ENCODE measurements at regions not wholly inside any gene's neighbourhood (a gene's known extent, or its start where the extent isn't known, plus 50 kb on each side); places are given as distances from the start of the nearest gene placed in this dataset.

DNA sequence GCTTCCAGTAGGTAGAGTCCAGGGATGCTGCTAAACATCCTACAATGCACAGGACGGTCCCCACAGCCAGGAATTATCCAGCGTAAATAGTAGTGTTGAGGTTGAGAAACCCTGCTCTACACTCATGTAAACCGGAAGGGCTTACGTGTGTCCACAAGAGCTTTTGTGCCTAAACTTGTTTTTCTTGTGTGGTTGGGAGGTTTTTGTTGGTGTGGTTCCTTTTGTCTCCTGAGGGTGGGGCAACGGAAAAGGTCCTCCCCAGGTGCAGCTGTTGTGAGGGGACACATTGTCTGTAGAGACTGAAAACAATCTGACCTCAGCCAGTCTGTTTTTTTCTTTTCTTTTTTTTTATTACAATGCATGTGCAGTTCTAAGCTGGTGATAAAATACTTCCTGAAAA, 72.7 kb upstream of the MGAT5 start:
- Histone ChIP-seq H3K4me2 (ENCODE audit: insufficient read depth, insufficient read length, low read length) (no peak overlapping the region), H3K27ac (ENCODE audit: insufficient read length, low read depth, low read length) (no peak overlapping the region), H2AK5ac (ENCODE audit: insufficient read length, low read length) (no peak overlapping the region), H3K4me1 (ENCODE audit: insufficient read depth, low read length) (peaks cover 8% of the 10 kb centered on the region; the same call in 1 of the 2 replicates), H3K23ac (ENCODE audit: insufficient read length, low read depth, low read length) (no peak overlapping the region), H3K56ac (ENCODE audit: insufficient read length, low read depth, low read length) (no peak overlapping the region), H3K14ac (ENCODE audit: insufficient read depth, low read length) (no peak overlapping the region), H3K4ac (ENCODE audit: low read depth, low read length) (no peak overlapping the region), H3K9me3 (ENCODE audit: control insufficient read depth, low read depth, low read length) (no peaks in the 10 kb centered on the region), H4K8ac (replicated peaks; ENCODE audit: insufficient read length, low read depth, low read length) (no peak overlapping the region), H3K9ac (ENCODE audit: extremely low read depth, insufficient read length, low read length) (no peak overlapping the region), H2BK12ac (ENCODE audit: insufficient read length, low read depth, low read length) (no peak overlapping the region), H2BK15ac (ENCODE audit: low read depth, low read length) (no peak overlapping the region), H3K23me2 (ENCODE audit: insufficient read length, low read depth, low read length, poor library complexity, severe bottlenecking) (no peaks in the 10 kb centered on the region), H4K91ac (ENCODE audit: insufficient read length, low read depth, low read length) (no peak overlapping the region), H4K20me1 (ENCODE audit: control insufficient read depth, insufficient read depth, insufficient read length) (no peaks in the 10 kb centered on the region), H2BK20ac (ENCODE audit: low read depth, low read length, poor library complexity, severe bottlenecking) (no peak overlapping the region), H2AFZ (ENCODE audit: low read length) (no peak overlapping the region), H3T11ph (ENCODE audit: low read length) (no peak overlapping the region), H4K5ac (ENCODE audit: insufficient read length, low read depth, low read length) (no peak overlapping the region), H3K18ac (ENCODE audit: insufficient read length, low read depth, low read length) (no peak overlapping the region), H3K79me2 (ENCODE audit: insufficient read depth, low read length) (no peaks in the 10 kb centered on the region; the same call in 1 of the 2 replicates), H3K27me3 (ENCODE audit: insufficient read depth, low read length) (no peaks in the 10 kb centered on the region), H2BK5ac (ENCODE audit: insufficient read length, low read length) (no peak overlapping the region), H3K79me1 (ENCODE audit: insufficient read depth, low read depth, low read length, poor library complexity, severe bottlenecking) (peaks cover 3% of the 10 kb centered on the region), H2BK120ac (ENCODE audit: low read depth, low read length, poor library complexity, severe bottlenecking) (no peak overlapping the region)
- H3K4me1 Mint-ChIP-seq: peaks cover 38 to 51% of the 10 kb centered on the region in 2 experiments
- H3K36me3 Mint-ChIP-seq (ENCODE audit: insufficient read depth in 1 of 3, low read depth in 3 of 3): peaks cover 0 to 6% (median 0%) of the 10 kb centered on the region in 3 experiments; a peak in 1 of 7 replicates
- H3K27ac Mint-ChIP-seq: no peak overlapping the region
- H3K4me3 Mint-ChIP-seq: no peak overlapping the region
- WGBS (ENCODE audit: extremely low coverage, insufficient read length, low lambda C conversion rate): no CpG with 5 or more reads among the region's 5 CpGs
- H3K27me3 Mint-ChIP-seq (ENCODE audit: low read depth): no peaks in the 10 kb centered on the region
- H3K9me3 Mint-ChIP-seq: no peaks in the 10 kb centered on the region
- TF ChIP-seq, protein P1, sequence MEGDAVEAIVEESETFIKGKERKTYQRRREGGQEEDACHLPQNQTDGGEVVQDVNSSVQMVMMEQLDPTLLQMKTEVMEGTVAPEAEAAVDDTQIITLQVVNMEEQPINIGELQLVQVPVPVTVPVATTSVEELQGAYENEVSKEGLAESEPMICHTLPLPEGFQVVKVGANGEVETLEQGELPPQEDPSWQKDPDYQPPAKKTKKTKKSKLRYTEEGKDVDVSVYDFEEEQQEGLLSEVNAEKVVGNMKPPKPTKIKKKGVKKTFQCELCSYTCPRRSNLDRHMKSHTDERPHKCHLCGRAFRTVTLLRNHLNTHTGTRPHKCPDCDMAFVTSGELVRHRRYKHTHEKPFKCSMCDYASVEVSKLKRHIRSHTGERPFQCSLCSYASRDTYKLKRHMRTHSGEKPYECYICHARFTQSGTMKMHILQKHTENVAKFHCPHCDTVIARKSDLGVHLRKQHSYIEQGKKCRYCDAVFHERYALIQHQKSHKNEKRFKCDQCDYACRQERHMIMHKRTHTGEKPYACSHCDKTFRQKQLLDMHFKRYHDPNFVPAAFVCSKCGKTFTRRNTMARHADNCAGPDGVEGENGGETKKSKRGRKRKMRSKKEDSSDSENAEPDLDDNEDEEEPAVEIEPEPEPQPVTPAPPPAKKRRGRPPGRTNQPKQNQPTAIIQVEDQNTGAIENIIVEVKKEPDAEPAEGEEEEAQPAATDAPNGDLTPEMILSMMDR (conservative IDR thresholded peaks at IDR 0.05): no peak
- DNase-seq: no peak
